HG03460 (cell line): ENCODE measurements at regions not wholly inside any gene's neighbourhood (a gene's known extent, or its start where the extent isn't known, plus 50 kb on each side); places are given as distances from the start of the nearest gene placed in this dataset.
"Not testable (repeated sequence)": the region's sequence is repeated elsewhere in the genome, so short reads cannot be mapped to it uniquely, and the experiment has no call there.

Experiments
- ATAC-seq: cut with Tn5 transposase; IDR thresholded peaks from one replicate; pipeline ENCODE4 v1.9.1; 2021; ENCODE audit not compliant: unreplicated experiment

DNA sequence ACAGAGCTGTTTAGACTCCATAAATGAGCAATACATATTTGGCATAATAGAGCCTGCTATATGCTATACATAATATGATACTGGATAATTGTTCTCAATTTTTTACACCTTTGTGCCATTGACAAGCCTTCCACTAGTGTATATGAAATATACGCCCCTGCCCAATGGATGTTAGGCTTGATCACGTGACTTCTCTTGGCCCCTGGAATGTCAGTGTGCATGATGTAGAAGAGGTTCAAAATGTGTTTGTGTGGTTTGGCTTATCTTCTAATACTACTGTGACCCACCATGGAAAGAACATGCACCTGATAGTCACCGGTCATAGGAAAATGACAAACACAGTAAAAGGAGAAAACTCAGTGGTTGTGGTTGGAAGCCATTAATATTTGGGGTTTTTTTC lies 479.4 kb downstream of the PCDH20 start:
- no peak for ATAC-seq

DNA sequence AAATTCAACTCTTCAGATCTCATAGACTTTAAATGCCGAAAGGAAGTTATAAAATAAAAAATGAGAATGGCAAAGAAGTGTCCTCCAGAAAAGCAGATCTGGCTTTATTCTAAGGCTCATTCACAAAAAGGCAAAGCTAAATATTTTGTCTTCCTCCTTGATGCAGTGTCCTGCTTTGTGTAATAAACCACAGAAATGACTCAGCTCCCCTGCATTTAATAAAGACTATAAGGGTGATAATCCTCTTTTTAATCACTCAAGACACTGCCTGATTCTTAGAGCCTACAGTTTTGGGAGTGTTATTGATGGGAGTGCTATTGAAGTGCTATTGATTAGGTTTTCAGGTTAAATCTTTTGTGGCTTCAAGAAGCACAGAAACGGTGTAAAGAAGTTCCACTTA lies 482.0 kb downstream of the PCDH20 start:
- ATAC-seq: no peak

DNA sequence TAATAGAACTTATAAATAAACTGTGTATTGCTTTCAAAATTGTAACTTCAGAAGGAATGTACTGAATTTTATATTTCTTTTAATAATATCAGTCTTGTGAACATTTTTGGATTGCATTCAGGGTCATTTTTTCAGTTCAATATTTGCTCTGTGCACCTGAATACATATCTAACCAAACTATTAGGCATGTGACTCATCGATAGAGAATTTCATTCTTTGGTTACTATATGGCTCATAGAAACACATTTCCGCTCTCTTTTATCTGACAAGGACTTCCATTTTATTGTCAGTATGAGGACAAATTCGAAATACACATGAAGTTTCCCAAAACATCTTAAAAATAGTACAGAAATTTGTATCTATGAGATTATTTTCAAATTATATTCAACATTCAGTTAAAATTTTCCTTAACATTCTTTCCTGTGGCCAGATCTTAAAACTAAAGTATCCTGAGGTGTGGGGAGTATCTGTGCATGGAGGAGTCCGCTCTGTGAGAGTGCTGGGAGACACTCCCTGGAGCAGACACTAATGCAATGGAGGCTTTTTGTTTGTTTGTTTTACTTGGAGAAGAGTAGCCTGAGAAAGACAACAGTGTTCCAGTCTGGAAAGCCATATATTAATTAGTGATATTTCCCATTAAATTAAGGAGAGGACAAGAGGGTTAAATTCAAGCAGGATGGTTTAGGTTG lies 483.6 kb downstream of the PCDH20 start:
- no peak for ATAC-seq

DNA sequence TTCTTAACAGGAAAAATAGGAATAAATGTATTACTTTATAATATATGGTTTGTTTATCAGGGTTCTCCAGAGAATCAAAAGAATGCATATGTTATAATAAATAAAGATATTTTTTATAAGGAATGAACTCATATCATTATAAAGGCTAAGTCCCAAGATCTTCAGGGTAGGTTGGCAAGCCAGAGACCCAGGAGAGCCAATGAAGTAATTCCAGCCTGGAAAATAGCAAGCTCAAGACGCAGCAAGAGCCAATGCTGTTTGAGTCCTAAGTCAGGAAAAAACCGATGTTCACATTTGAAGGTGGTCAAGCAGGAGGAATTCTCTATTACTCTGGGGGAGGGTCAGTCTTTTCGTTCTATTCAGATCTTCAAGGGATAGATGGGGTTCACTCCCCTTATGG lies 490.0 kb downstream of the PCDH20 start:
- no peak for ATAC-seq

DNA sequence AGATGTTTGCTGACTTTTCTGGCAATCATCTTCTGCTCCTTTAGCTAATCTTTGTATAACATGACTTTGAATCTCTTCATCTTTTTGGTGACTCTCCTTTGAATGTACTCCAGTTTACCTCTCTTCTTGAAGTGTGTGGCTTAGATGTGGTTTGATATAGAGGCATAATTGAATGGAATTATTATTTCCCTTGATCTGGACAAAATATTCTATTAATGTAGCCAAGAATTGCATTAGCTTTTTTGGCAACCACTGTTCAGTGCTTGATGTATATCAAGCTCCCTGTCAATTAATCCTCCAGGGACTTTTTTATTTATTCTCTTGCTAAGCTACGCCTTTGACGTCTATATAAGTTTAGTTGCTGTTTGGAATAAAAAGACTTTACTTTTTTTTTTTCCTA lies 490.8 kb downstream of the PCDH20 start:
- ATAC-seq: no peak

DNA sequence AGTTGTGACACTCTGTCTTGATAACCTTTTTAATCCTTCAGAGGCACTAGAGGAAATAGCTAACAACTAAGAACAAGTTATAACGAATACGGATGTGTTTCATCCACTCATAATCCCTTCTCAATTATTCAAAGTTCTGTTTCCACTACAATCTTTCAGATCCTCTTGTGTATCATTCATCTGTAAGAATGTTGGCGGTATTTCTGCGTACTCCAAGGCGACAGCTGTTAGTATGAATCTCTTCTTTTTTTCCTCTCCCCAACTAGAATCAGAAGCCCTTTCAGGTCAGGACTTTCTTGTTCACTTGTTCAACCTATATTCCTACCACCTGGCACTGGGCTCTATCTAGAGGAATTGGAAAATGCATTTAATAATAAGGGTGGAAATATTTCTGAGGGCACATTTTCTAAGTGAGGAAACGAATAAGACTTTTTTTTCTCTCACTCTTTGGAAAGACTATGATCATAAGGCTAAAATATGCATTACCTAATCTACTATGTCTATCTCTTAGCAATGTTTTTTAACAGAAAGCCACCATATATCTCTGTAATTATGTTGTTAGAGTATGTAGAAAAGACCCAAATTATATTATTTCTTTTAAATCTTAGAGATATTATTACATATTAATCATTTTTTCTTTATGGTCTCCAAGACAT lies 492.9 kb downstream of the PCDH20 start:
- ATAC-seq: no peak

DNA sequence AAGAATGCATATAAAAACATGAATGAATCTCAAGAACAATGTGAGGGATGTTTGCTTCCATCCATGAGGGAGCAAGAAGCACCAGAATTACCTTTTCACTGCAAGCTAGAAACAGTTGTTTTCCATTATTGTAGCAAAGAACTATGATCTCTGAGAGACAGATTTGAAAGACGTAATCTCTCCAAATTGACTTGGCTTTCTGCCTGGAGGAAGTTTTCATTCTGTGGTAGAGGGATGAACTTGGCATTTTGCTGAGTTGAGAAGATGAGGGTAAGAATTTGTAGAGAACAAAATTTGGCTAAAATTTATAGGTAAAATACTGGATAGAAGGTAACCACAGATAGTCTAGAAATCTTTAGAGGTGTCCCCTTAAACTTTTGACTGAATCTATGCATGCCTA lies 496.8 kb downstream of the TDRD3 start:
- ATAC-seq: no peak

DNA sequence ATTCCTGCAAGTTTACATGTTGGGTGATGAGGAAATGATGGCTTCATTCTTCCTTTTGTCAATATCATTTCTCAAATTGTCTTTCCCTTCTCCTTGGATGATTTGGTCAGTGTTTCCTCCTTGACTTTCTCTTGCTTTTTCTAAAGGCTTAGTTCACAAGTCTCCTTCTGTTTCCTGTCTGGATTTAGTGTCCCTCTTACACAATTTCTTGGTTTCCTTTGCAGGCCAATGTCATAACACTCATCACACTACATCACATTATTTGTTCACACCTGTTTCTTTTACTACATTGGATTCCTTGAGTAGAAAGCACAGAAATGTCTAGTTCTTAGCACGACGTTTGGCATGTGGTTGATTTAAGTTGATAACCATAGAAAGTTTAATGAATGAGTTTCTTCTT lies 490.7 kb downstream of the TDRD3 start:
- ATAC-seq: no peak

DNA sequence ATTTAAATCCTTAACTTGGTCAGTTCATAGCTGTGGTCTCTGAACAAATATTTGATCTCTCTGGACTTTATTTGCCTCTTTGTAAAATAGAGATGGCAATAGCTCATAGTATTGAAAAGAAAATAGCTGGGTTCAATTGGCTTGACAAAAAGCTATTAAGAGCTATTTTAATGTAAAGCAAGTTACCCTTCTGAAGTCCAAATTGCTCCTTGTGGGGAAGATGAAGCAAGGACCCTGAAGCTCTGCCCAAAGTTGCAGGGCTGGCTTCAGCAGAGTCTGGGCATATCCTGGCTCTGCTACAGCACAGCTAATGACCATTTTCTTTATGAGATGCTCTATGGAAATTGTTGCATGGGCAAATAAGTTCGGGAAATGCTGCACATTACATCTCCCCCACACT lies 484.5 kb downstream of the TDRD3 start:
- no peak for ATAC-seq

DNA sequence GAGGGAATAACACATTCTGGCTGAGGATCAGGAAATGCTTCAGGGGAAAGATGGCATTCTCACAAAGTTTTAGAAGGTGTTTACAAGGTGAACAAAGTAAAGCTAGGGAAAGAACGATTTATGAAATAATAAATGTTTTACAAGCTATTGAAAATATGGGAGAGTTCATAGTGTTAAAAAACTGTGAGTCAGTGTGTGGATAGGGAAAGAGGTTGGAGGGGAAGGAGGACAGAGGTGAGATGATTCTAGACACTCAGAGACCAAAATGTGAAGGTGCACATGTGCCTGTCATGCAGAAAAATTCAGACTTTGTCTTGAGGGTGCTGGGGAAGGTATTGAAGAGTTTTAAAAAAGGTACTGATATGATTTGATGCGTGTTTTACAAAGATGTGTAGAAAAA lies 476.1 kb downstream of the TDRD3 start:
- no peak for ATAC-seq

DNA sequence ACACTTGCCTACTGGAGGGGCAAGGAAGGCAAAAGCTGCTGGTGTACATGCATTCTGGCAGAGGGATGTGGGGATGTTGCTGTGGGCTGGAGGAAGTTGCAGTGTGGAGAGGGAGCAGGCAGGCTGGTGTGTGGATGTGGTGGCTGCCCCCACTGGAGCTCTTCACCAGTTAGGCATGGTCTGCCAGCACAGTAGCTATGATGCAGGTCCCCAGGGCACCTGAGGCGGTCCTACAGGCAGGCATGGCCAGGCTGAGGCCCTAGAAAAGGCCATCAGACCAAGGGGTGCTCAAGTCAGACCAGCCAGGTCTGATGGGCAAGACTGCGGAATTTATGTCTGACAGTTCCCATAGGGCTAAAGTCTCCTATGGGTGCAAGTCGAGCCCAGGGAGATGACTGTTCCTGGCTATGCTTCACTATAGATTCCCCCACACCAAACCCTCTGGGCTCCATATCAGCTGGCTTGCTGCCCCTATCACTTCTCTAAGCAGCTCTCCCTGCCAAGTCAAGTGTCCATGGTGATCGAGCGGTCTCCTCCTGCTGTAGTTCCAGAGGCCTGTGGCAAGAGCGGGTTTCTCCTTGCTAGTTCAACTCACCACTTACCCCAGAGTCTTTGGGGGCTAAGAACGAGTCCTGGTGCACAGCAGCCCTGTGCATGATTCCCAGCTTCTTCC lies 473.1 kb downstream of the TDRD3 start:
- no peak for ATAC-seq

DNA sequence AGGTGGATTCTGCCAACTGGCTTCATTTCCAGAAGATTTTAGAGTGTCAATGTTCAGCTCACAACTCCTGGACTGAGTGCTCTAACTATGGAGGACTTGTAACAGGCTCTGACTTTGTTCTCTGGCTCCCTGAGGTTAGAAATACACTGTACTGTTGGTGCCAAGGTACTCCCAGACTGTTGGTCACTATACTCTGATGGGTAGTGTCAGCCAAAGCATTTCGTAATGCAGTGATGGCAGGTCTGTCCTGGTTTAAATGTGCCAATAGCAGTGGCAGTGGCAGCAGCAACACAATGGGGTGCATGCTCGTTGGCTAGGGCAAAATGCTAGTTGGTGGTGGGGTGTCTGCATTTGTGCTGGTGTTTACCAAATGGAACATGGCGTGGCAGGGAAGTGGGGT lies 472.2 kb downstream of the TDRD3 start:
- no peak for ATAC-seq

DNA sequence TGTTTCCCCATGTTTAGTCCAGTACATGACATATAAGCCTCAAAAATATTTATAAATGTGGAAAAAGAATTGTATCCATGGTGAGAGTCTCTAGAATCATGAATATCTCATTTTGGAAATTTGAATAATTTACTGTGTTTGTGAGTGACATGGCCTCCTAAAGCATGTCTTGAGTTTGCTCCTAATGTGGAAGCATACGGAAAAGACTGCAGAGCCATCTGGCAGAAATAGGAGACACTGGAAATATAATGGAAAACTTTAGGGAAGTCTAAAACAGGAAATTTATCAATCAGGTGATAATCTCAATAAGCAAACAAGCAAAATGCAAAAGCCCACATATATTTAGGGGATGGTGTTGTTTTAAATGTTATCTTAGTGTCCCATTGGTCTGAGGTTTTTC lies 465.0 kb downstream of the TDRD3 start:
- ATAC-seq: no peak

DNA sequence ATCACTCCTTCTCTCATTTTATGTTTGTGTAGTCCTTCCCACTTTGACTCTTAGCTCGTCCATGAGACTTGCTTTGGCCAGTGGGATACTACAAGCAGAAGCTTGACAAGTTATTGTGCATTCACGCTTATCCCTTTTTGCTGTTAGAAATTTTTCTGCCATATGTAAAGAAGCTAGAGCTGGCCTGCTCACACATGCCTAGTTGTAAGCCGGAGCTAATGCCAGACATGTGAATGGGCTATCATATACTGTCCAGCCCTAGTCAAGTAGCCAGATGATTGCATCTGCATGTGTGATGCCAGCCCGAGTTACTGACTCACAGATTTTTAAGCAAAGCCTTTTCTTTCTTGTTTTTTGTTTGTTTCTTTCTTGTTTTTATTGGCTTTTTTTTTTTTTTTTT lies 460.7 kb downstream of the TDRD3 start:
- ATAC-seq: no peak

DNA sequence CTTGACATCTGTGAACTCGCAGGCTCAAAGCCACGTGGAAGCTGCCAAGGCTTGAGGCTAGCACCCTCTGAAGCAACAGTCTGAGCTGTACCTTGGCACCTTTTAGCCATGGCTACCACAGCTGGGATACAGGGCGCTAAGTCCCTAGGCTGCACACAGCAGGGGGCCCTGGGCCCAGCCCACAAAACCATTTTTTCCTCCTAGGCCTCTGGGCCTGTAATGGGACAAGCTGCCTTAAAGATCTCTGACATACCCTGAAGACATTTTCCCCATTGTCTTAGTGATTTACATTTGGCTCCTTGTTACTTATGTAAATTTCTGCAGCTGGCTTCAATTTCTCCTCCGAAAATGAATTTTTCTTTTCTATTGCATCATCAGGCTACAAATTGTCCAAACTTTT lies 455.9 kb downstream of the TDRD3 start:
- ATAC-seq: no peak

DNA sequence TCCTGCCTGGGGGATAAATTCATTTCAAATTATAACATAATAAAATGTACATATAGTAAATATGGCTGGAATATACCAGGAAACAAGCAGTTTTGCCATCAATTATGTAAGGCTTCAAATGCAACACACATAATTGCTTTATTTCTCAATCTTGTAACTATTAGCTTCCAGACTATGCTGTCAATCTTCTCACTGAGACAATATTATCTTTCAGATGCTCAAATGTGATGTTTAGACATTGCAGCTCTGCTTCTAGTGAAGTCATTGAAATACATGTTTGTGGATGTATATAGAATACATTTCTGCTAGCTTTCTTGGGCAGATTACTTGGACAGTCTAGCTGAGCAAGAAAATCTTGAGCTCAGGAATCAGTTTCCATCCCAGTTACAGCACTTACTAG lies 454.4 kb downstream of the TDRD3 start:
- no peak for ATAC-seq

DNA sequence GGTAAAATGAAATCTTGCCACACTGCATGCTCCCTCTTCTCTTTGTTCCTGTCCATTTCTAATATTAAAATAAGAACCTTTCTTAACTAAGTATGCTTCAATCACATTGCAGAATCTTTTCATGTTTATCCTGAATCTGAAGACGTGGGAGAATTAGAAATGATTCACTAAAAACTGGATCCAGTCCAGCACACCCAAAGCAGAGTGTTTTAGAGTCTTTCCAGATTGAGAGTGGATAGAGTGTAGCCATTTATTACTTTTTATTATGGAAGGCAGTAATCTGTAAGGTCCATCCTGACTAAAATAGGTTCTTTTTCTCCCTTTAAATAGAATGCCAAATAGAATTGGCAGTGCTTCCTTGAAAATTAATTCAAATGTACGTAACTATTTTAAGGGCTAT lies 453.5 kb downstream of the TDRD3 start:
- ATAC-seq: no peak

DNA sequence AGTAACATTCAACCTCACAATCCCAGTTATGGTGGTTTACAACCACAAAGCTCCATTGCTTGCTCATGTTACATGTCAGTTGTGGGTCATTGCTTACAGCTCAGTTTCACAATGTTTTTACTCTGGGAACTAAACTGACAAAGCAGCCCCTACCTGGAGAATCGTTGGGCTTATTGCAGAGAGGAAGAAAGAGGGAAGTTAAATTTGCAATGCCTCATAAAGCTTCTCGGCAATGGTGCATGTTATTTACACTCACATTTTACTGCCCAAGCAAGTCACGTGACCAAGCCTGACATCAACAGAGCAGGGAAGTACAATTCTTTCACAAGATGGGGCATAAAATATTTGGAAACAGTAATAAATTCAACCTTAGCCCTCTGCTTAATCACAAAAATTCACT lies 441.6 kb downstream of the TDRD3 start:
- no peak for ATAC-seq

DNA sequence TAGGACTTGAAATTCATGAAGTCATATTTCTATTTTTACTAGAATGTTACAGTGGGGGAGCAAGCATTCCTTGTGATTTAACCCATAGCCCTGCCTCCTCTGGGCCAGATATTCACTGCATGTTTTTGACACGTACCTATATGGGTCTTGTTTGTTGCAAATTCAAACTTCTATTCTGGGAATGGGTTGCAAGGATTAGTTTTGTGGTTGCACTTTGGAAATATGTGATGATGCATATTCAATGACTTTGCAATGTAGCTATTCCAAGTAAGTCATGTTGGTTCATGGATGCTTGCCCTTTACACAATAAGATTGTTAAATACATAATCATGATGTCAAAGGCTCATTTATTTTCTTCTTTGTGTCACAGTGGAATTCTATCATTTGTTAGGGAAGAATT lies 440.8 kb downstream of the TDRD3 start:
- ATAC-seq: no peak

DNA sequence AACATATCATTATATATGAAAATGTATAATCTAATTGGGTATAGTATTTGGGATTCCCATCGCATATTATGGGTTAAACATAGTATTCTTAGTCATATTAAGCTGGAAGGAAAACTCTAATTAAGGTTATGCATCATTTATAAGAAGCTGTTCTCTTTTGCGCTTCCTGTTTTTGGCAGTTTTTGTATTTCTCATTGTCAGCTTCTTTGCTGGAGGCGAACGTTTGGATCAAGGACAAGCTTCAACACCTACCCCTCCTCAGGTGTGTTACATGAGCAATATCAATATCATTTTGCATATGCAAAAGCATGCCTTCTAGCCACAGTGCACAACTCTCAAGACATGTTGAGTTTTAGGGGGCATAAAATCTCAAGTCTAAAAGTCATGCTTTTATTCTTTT lies 439.8 kb downstream of the TDRD3 start:
- no peak for ATAC-seq

DNA sequence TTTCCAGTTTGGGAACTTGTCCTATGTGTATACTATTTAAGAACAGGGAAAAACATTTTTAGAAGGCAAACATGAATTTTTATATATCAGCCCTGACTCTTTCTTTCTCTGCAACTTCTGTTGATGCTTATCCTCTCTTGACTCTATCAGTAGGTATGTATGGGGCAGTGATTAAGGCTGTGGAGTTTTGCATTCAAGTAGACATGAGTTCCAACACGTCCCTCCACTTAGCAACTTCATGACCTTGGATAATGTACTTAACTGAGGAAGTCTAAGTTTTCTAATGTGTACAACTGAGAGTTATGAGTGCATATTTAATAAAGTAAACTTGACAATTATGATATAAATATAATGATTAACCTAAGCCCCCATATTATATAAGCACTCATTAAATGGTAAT lies 414.6 kb downstream of the TDRD3 start:
- no peak for ATAC-seq

DNA sequence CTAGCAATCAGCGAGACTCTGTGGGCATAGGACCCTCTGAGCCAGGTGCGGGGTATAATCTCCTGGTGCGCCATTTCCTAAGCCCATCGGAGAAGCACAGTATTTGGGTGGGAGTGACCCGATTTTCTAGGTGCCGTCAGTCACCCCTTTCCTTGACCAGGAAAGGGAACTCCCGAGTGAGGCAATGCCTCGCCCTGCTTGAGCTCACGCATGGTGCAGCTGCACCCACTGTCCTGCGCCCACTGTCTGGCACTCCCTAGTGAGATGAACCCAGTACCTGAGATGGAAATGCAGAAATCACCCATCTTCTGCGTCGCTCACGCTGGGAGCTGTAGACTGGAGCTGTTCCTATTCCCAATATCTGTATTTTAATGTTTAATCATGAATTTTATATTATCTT lies 408.6 kb downstream of the TDRD3 start:
- ATAC-seq: not testable (repeated sequence)

DNA sequence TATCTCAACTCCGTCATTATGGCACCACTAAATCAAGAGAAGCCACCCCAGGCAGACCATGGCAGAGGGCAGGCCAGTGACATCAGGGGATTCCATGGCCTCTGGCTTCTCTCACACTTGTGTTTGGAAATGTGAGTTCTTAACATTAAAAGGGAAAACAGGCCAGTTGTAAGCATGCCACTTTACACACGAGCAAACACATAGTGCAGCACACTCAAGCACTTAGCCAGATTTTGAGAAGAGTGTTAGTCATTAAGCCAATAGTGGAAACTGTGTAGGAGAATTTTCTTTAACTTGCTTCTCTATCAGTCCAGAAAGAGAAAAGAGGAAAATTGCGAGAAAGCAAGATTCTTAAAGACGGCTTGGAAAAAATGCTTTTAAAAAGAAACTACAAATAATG lies 401.5 kb downstream of the TDRD3 start:
- ATAC-seq: no peak
